H1 (cell line): ENCODE measurements at regions not wholly inside any gene's neighbourhood (a gene's known extent, or its start where the extent isn't known, plus 50 kb on each side); places are given as distances from the start of the nearest gene placed in this dataset.

Experiments used
- E2F6 ChIP-seq: IDR thresholded peaks from 2 replicates; pipeline ENCODE4 v1.6.1; 2012; ENCODE audit warnings: inconsistent platforms
- KDM4A ChIP-seq: IDR thresholded peaks from one replicate; pipeline ENCODE4 v1.7.1; 2012; ENCODE audit warnings: low read depth, mild to moderate bottlenecking, moderate library complexity, low read length, inconsistent platforms; ENCODE audit not compliant: severe bottlenecking
- RNF2 ChIP-seq: fragments of 200-900, 300-1000 bp; sonication (generic); IDR thresholded peaks from 2 replicates; pipeline ENCODE4 v1.7.1; 2016; ENCODE audit warnings: borderline replicate concordance, low read depth, mild to moderate bottlenecking, antibody characterized with exemption, low read length; ENCODE audit not compliant: poor library complexity, severe bottlenecking; ENCODE audit errors: missing control alignments
- RXRA ChIP-seq: IDR thresholded peaks from 2 replicates; pipeline ENCODE4 v1.6.1; 2011; ENCODE audit warnings: low read depth, mild to moderate bottlenecking, low read length, moderate library complexity; ENCODE audit not compliant: insufficient read depth

- TF ChIP-seq RNF2 (no peak), KDM4A (no peak), E2F6 (no peak), RXRA (no peak)
Measured at GRCh38 chr1:234988155-234988517, 140.5 kb downstream of the TOMM20 start (continued).
